Ovary (tissue), 3 donors: ENCODE measurements at regions not wholly inside any gene's neighbourhood (a gene's known extent, or its start where the extent isn't known, plus 50 kb on each side); places are given as distances from the start of the nearest gene placed in this dataset.

Source experiments
- POLR2A ChIP-seq: fragments of 450-650 bp; IDR thresholded peaks from one replicate; pipeline ENCODE4 v1.6.1; 2017; ENCODE audit warnings: antibody characterized with exemption, mild to moderate bottlenecking, moderate library complexity
- TF ChIP-seq, protein P1 (sequence below), 3 donors: fragments of 450-650 bp in 2 of 3; fragments of 200-600 bp in 1 of 3; IDR thresholded peaks; one replicate each; pipeline versions ENCODE4 v1.5.1 to v1.8.0; 2016 to 2022; ENCODE audit warnings: antibody characterized with exemption in 3 of 3, mild to moderate bottlenecking in 1 of 3
- donor health status: DM: no; HTN: no; CAD: no.

DNA sequence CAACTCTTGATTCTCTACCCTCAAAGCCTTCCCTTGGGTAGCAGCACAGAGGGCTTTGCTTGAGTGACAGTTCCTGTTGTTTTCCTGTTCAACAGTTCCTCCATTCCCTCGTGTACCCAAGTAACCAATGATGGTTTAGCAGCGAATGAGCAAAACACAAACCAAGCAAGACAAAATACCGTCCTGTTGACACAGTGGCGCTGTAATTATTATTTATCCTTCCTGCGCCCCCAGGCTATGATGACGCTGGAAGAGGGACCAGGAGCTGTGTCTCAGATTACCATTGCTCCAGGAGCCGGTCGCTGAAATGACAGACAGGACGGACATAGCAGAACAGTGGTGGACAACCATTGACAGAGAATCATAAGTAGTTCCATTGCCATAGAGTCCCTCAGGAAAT, 154.8 kb downstream of the GADD45G start:
- no peak for TF ChIP-seq POLR2A
- TF ChIP-seq, protein P1, sequence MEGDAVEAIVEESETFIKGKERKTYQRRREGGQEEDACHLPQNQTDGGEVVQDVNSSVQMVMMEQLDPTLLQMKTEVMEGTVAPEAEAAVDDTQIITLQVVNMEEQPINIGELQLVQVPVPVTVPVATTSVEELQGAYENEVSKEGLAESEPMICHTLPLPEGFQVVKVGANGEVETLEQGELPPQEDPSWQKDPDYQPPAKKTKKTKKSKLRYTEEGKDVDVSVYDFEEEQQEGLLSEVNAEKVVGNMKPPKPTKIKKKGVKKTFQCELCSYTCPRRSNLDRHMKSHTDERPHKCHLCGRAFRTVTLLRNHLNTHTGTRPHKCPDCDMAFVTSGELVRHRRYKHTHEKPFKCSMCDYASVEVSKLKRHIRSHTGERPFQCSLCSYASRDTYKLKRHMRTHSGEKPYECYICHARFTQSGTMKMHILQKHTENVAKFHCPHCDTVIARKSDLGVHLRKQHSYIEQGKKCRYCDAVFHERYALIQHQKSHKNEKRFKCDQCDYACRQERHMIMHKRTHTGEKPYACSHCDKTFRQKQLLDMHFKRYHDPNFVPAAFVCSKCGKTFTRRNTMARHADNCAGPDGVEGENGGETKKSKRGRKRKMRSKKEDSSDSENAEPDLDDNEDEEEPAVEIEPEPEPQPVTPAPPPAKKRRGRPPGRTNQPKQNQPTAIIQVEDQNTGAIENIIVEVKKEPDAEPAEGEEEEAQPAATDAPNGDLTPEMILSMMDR (IDR thresholded peaks at IDR 0.05), result no peak
